HEK293 (cell line): ENCODE measurements at regions not wholly inside any gene's neighbourhood (a gene's known extent, or its start where the extent isn't known, plus 50 kb on each side); places are given as distances from the start of the nearest gene placed in this dataset.

Experiments
- HOXA7 ChIP-seq: sonication (generic); formaldehyde crosslinking; IDR thresholded peaks from 2 replicates; pipeline ENCODE4 v1.8.1; 2022; ENCODE audit warnings: missing genetic modification reagents, borderline replicate concordance
- KLF9 ChIP-seq: fragments of 450-650 bp; formaldehyde crosslinking; IDR thresholded peaks from 2 replicates; pipeline ENCODE4 v1.5.1; 2016; ENCODE audit warnings: missing biosample characterization, missing genetic modification characterization, low read depth
- ZNF354C ChIP-seq: fragments of 450-650 bp; formaldehyde crosslinking; IDR thresholded peaks from 2 replicates; pipeline ENCODE4 v1.5.1; 2016; ENCODE audit warnings: missing biosample characterization, missing genetic modification characterization, low read depth, borderline replicate concordance
- ZSCAN30 ChIP-seq: fragments of 450-650 bp; IDR thresholded peaks from 2 replicates; pipeline ENCODE4 v1.5.1; 2018; ENCODE audit warnings: missing biosample characterization, mild to moderate bottlenecking, missing genetic modification characterization, moderate library complexity
- TF ChIP-seq, protein P1 (sequence below): fragments of 450-650 bp; IDR thresholded peaks from 2 replicates; pipeline ENCODE4 v1.5.1; 2018; ENCODE audit warnings: missing biosample characterization, missing genetic modification characterization
- TF ChIP-seq, protein P2 (sequence below): fragments of 450-650 bp; formaldehyde crosslinking; IDR thresholded peaks from 2 replicates; pipeline ENCODE4 v1.5.1; 2016; ENCODE audit warnings: missing biosample characterization, missing genetic modification characterization

DNA sequence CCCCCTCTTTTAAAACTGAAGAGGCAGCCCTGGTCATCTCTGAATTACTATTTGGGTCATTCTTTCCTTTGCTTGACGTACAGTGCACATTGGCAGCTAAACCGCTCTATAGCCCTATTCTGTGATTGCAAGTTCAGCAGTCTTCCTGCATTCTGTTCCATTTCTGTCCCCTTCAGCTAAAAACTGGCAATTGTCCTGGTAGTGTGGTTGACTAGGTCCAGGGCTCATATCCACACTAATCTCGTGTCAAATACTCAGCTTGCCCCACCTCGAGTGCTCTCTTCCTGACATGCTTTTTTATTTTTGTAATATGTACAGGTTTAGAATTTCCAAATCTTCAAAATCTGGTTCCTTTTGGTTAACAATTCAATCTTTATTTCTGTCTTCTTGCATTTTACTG lies 282.1 kb downstream of the THBS2 start:
- TF ChIP-seq ZNF354C (tag by site-specific recombination) (no peak), ZSCAN30 (no peak), HOXA7 (CRISPR knock-in tag) (no peak), KLF9 (tag by site-specific recombination) (no peak)
- TF ChIP-seq, protein P1, sequence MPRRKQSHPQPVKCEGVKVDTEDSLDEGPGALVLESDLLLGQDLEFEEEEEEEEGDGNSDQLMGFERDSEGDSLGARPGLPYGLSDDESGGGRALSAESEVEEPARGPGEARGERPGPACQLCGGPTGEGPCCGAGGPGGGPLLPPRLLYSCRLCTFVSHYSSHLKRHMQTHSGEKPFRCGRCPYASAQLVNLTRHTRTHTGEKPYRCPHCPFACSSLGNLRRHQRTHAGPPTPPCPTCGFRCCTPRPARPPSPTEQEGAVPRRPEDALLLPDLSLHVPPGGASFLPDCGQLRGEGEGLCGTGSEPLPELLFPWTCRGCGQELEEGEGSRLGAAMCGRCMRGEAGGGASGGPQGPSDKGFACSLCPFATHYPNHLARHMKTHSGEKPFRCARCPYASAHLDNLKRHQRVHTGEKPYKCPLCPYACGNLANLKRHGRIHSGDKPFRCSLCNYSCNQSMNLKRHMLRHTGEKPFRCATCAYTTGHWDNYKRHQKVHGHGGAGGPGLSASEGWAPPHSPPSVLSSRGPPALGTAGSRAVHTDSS (tag by site-specific recombination) = no peak
- TF ChIP-seq, protein P2, sequence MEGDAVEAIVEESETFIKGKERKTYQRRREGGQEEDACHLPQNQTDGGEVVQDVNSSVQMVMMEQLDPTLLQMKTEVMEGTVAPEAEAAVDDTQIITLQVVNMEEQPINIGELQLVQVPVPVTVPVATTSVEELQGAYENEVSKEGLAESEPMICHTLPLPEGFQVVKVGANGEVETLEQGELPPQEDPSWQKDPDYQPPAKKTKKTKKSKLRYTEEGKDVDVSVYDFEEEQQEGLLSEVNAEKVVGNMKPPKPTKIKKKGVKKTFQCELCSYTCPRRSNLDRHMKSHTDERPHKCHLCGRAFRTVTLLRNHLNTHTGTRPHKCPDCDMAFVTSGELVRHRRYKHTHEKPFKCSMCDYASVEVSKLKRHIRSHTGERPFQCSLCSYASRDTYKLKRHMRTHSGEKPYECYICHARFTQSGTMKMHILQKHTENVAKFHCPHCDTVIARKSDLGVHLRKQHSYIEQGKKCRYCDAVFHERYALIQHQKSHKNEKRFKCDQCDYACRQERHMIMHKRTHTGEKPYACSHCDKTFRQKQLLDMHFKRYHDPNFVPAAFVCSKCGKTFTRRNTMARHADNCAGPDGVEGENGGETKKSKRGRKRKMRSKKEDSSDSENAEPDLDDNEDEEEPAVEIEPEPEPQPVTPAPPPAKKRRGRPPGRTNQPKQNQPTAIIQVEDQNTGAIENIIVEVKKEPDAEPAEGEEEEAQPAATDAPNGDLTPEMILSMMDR = no peak
